Bronchial epithelial cell (primary cell): ENCODE measurements at regions not wholly inside any gene's neighbourhood (a gene's known extent, or its start where the extent isn't known, plus 50 kb on each side); places are given as distances from the start of the nearest gene placed in this dataset.

Source experiments
- DNase-seq: peaks from one replicate; pipeline ENCODE4 v3.0.0-alpha.2; 2010; ENCODE audit warnings: low read depth
- FAIRE-seq: peaks from 2 replicates; lab custom pipeline; 2011; peaks lifted over from hg19 to GRCh38; lab: Jason Lieb, UNC
- H3K27me3 ChIP-seq: 2 replicates; pipeline ENCODE4 v1.5.1; 2011; ENCODE audit warnings: low read length; ENCODE audit not compliant: control insufficient read depth, insufficient read depth
- H3K36me3 ChIP-seq: 2 replicates; pipeline ENCODE4 v1.5.1; 2011; ENCODE audit warnings: low read length; ENCODE audit not compliant: control insufficient read depth, insufficient read depth
- H3K4me3 ChIP-seq: 2 replicates; pipeline ENCODE4 v1.5.1; 2011; ENCODE audit warnings: mild to moderate bottlenecking, low read depth, low read length, control low read depth
- CTCF ChIP-seq: IDR thresholded peaks from 2 replicates; pipeline ENCODE4 v1.5.1; 2011; ENCODE audit warnings: mild to moderate bottlenecking, moderate library complexity, low read length, control low read depth, inconsistent platforms; ENCODE audit not compliant: insufficient read depth, severe bottlenecking

DNA sequence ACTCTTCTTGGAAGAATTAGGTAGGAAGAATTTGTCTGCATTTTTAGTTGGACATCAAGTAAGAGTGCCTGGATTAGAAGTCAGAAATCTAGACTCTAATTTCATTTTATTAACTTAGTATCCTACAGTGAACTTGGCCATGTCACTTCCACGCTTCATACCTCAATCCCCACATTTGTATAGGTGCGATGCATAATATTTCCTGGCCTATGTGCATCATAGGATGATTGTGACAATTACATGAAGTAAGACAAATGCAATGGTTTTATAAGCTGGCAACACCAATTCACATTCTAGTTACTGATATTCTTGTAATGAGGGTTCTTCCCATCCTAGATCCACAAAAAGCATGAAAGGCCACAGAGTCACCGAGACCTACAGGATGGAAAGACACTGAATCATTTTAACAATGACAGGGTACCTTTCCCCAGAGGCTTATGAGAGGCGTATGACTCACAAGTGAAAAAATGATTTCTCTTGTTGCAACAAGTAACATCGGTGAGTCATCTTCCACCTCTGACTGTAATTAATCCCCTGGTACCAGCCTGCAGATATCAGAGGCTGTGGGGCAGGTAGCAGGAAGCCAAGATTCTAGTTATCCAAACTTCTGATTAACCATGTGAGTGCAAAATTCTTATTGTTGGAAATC is 56.0 kb upstream of the OR5AK2 start:
- Histone ChIP-seq H3K4me3 (no peak overlapping the region), H3K36me3 (no peaks in the 10 kb centered on the region), H3K27me3 (no peaks in the 10 kb centered on the region)
- DNase-seq (peak; percentile 100), FAIRE-seq (no peak)
- TF ChIP-seq CTCF: no peak

DNA sequence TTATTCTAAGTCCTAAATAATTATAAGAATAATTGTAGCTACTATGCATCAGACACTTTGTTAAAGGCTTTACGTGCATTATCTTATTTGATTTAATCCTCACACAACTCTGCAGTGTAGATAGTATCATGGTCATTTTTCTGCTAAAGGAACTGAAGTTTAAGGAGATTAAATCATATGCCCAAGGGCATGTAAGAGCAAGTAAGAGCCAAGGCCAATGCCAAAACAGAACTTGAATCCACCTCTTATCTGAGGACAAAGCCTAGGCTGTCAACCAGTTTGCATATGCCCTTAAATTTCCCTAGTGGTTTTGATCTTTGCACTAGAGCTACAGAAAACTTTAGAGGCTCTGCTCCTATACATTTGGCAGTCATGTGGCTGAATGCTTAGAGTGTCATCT is 65.6 kb upstream of the OR5AK2 start:
- no peaks in the 10 kb centered on the region for H3K27me3 ChIP-seq
- no peak for TF ChIP-seq CTCF
- no peak overlapping the region for H3K4me3 ChIP-seq
- FAIRE-seq (no peak), DNase-seq (peak; percentile 65)
- no peaks in the 10 kb centered on the region for H3K36me3 ChIP-seq

GRCh38 chr11:56922421-56922820 is 66.3 kb upstream of the OR5AK2 start:
- TF ChIP-seq CTCF: no peak
- Histone ChIP-seq H3K27me3 (no peaks in the 10 kb centered on the region), H3K4me3 (no peak overlapping the region), H3K36me3 (no peaks in the 10 kb centered on the region)
- DNase-seq (no peak), FAIRE-seq (no peak)

DNA sequence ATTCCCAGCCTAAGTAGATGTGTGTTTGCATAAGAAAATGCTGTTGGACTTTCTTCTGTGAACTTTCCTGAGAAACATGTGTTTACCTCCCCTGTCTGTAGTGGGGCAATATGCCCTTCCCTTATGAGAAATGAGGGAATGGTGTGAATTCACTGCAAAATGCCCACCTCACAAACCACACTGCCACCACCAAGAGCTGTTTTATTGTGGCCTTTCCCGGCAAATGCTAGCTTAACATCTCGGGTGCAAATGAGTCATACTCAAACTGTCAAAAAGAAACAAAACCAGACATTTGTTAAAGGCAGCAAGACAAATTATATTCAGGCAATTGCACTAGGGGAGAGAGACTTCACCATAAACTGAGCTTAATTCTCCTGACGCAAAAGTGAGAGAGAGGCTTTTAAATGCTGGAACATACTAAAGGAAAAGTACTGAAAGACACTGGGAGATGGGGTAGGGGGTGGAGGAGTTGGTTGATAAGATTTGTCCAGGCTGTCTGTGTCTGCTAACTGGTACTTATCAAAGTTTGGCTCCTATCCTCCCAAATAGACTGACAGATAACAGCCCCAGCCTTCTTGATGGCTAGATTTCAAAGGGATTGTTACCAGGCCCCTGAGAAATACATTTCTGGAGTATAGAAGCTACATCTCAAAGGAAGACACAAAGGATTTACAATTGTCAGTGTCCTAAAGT is 70.9 kb upstream of the OR5AK2 start:
- TF ChIP-seq CTCF: no peak
- no peaks in the 10 kb centered on the region for H3K27me3 ChIP-seq
- H3K36me3 ChIP-seq: no peaks in the 10 kb centered on the region
- DNase-seq: no peak
- H3K4me3 ChIP-seq: no peak overlapping the region
- no peak for FAIRE-seq

DNA sequence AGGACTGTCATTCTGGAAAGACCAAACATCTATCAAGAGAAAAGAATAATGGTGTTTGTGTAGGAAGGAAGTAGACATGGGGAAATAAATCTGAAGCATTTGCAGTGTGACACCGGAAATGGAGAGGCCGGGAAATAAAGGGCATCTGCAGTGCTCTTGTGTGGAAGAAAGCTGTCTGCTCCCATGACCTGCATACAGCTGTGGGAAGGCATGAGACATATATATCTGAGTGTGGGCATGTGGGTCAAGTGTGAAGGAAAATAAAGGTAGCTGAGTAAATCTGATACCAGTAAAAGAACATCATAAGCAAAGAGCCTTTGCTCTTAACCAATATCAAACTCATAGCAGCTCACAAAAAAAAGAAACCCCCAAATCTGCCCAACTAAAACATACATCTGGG is 72.1 kb upstream of the OR5AK2 start:
- H3K27me3 ChIP-seq: no peaks in the 10 kb centered on the region
- DNase-seq (no peak), FAIRE-seq (no peak)
- H3K4me3 ChIP-seq: no peak overlapping the region
- no peaks in the 10 kb centered on the region for H3K36me3 ChIP-seq
- TF ChIP-seq CTCF: no peak
